Stimulated activated CD4-positive, alpha-beta T cell treated with anti-CD3 and anti-CD28 coated beads, Interleukin-2, amount 100 ng/mL, for 24 hours (primary cell): ENCODE measurements at regions not wholly inside any gene's neighbourhood (a gene's known extent, or its start where the extent isn't known, plus 50 kb on each side); places are given as distances from the start of the nearest gene placed in this dataset.
"Not testable (repeated sequence)": the region's sequence is repeated elsewhere in the genome, so short reads cannot be mapped to it uniquely, and the experiment has no call there.

ENCODE experiments used
- DNase-seq, 2 donors: peaks; one replicate each; pipeline ENCODE4 v3.0.0-alpha.2; 2020

- no peak for DNase-seq
Measured at GRCh38 chr13:52929846-52930245, 81.4 kb upstream of the PCDH8 start.

DNA sequence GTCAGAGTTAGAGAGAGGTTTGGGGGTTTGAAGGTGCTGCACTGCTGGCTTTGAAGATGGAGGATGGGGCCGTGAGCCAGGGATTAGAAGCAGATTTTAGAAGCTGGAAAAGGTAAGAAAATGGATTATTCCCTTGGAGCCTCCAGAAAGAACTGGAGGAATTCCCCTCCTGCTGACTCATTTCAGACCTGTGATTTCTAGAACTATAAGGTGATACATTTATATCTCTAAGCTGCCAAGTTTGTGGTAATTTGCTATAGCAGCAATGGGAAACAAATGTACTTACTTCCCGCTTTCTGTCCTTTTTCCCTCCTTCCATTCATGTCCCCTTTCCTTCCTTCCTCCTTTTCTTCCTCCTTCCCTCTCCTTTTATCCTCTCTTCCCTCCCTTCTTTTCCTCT is 78.5 kb upstream of the PCDH8 start:
- no peak for DNase-seq

GRCh38 chr13:52925775-52926285 is 77.4 kb upstream of the PCDH8 start:
- DNase-seq = no peak

- DNase-seq = no peak
Measured at GRCh38 chr13:52925251-52925650, 76.8 kb upstream of the PCDH8 start.

GRCh38 chr13:52924289-52925148 is 76.1 kb upstream of the PCDH8 start:
- no peak for DNase-seq

GRCh38 chr13:52922961-52923360 is 74.5 kb upstream of the PCDH8 start:
- no peak for DNase-seq

- no peak for DNase-seq
Measured at GRCh38 chr13:52921194-52921593, 72.8 kb upstream of the PCDH8 start.

GRCh38 chr13:52916486-52916990 is 68.1 kb upstream of the PCDH8 start:
- DNase-seq = no peak

DNA sequence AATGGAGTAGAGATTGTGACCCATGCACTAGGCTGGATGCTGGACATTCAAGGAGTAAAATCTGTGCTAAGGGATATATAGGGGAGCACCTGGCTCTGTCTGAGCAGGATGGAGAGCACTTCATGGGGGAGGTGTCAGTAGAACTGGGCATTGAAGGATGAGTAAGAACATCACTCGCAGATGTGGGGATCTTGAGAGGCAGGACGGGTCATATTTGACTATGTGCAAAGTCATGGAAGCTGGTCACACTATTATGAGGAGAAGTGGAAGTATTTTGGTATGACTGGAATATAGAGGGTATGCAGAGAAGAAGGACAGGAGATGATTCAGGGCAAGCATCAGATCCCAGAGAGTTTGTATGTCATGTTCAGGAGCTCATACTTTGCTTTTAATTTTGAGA is 62.9 kb upstream of the PCDH8 start:
- DNase-seq = no peak

GRCh38 chr13:52910318-52910717 is 61.9 kb upstream of the PCDH8 start:
- not testable (repeated sequence) for DNase-seq

DNA sequence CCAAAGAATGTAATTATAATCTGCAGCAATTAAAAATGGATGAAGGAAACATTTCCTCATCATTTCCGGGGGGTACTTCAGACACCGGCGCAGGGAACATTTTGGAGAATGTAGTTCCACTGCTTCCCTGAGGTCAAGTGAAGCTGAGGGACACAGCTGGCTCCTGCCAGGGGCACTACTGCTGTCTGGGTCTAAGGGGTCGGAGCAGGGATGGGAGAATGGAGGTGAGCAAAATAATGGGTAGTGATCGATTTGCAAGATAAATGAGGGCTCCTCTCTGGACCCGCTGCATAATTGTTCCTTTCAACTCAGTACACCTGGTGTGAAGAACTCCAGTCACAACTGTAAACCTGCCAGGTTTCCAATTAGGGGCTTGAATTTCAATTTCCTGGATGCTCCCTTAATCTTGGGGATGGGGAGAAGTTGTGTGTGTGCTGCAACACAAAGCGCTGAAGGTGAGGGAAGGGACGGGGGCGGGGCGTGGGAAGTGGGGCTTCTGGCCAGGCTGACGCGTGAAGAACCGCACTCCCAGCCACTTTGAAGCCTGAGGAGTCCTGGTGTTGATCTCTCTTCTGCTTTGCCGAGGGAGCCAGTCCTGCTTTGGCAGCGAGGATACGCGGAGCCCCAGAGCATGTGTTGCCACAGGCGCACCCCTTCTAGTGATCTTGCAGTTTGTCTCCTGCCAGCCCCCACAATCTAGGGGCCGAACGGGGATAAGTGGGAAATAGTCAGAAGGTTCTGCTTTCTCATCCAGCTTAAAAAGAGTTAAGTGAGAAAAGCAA is 57.9 kb upstream of the PCDH8 start:
- no peak for DNase-seq

DNA sequence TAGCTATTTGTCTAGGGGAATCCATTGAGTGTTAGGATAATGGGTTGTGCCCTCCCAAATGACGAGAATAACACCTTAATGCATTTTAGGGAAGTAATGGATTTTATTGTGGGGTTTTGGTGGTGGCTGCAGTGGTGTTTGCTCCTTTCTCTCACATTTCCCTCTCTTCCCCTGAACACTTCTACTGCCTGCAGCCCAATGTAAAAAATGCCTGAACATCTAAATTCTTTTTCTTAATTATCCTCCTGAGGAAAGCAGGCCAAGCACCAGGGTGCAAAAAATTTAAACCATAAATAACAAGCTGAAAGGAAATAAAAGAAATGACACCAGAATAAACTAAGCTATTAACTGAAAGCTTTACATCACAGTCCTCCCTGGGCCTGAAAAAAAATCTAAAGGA is 57.3 kb upstream of the PCDH8 start:
- no peak for DNase-seq

DNA sequence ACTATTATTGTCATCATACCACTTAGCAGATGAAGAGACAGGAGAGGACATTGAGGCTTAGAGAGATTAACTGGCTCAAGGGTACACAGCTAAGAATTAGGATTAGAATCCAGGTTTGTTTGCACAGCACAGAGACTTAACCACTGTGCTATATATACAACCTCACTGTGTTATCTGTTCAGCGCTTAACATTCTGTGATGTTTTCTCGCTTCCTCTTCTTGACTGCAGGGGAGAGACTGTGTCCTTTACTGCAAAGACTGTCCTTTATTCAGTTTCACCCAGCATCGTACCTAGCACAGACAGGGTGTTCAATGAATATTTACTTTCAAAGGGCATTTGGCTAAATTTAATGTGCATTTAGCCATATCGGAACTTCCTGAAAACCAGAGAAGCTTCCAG is 54.9 kb upstream of the PCDH8 start:
- no peak for DNase-seq

GRCh38 chr13:52899206-52899605 is 50.8 kb upstream of the PCDH8 start:
- no peak for DNase-seq
